ENCODE measurements at regions not wholly inside any gene's neighbourhood (a gene's known extent, or its start where the extent isn't known, plus 50 kb on each side); places are given as distances from the start of the nearest gene placed in this dataset.
A peak's percentile ranks its signal among the peaks of the same experiment; 100 is the strongest.

GRCh38 chr1:229181419-229181818 is 89.5 kb upstream of the RAB4A start:
- no peaks in the 10 kb centered on the region for H3K4me1 ChIP-seq (ENCODE audit: insufficient read depth, low read length)
- H3K27ac ChIP-seq (ENCODE audit: low read depth, low read length), result no peak overlapping the region
- no peak overlapping the region for H2AFZ ChIP-seq (ENCODE audit: low read length)
- DNase-seq (ENCODE audit: insufficient read length, low spot score, missing footprints), result peak; percentile 3
- no peak overlapping the region for H3K4me3 ChIP-seq (ENCODE audit: insufficient read depth, low read length)
- no peak for TF ChIP-seq CTCF (IDR thresholded peaks at IDR 0.05; ENCODE audit: extremely low read depth, low read depth, low read length)
- H3K36me3 ChIP-seq (ENCODE audit: insufficient read depth, low read length), result no peaks in the 10 kb centered on the region
- H4K20me1 ChIP-seq (ENCODE audit: insufficient read depth, low read length), result no peaks in the 10 kb centered on the region
- H3K79me2 ChIP-seq (ENCODE audit: insufficient read depth, low read length), result no peaks in the 10 kb centered on the region
- no peaks in the 10 kb centered on the region for H3K27me3 ChIP-seq (ENCODE audit: insufficient read depth, low read length)
- no peaks in the 10 kb centered on the region for H3K9me3 ChIP-seq (ENCODE audit: low read depth, low read length)
- no peak overlapping the region for H3K4me2 ChIP-seq (ENCODE audit: insufficient read depth, low read length)

GRCh38 chr1:229183588-229183987 is 87.3 kb upstream of the RAB4A start:
- no peaks in the 10 kb centered on the region for H3K9me3 ChIP-seq (ENCODE audit: low read depth, low read length)
- H3K4me1 ChIP-seq (ENCODE audit: insufficient read depth, low read length), result no peaks in the 10 kb centered on the region
- H3K36me3 ChIP-seq (ENCODE audit: insufficient read depth, low read length), result no peaks in the 10 kb centered on the region
- no peak overlapping the region for H3K4me3 ChIP-seq (ENCODE audit: insufficient read depth, low read length)
- no peaks in the 10 kb centered on the region for H3K79me2 ChIP-seq (ENCODE audit: insufficient read depth, low read length)
- no peaks in the 10 kb centered on the region for H4K20me1 ChIP-seq (ENCODE audit: insufficient read depth, low read length)
- H2AFZ ChIP-seq (ENCODE audit: low read length), result no peak overlapping the region
- no peak overlapping the region for H3K27ac ChIP-seq (ENCODE audit: low read depth, low read length)
- no peak for TF ChIP-seq CTCF (IDR thresholded peaks at IDR 0.05; ENCODE audit: extremely low read depth, low read depth, low read length)
- H3K27me3 ChIP-seq (ENCODE audit: insufficient read depth, low read length), result no peaks in the 10 kb centered on the region
- no peak for DNase-seq (ENCODE audit: insufficient read length, low spot score, missing footprints)
- no peak overlapping the region for H3K4me2 ChIP-seq (ENCODE audit: insufficient read depth, low read length)

- Histone ChIP-seq H3K4me3 (ENCODE audit: insufficient read depth, low read length) (no peak overlapping the region), H3K4me1 (ENCODE audit: insufficient read depth, low read length) (no peaks in the 10 kb centered on the region), H3K9me3 (ENCODE audit: low read depth, low read length) (no peaks in the 10 kb centered on the region), H3K27me3 (ENCODE audit: insufficient read depth, low read length) (no peaks in the 10 kb centered on the region), H3K4me2 (ENCODE audit: insufficient read depth, low read length) (no peak overlapping the region), H3K36me3 (ENCODE audit: insufficient read depth, low read length) (no peaks in the 10 kb centered on the region), H4K20me1 (ENCODE audit: insufficient read depth, low read length) (no peaks in the 10 kb centered on the region), H3K27ac (ENCODE audit: low read depth, low read length) (no peak overlapping the region), H2AFZ (ENCODE audit: low read length) (no peak overlapping the region), H3K79me2 (ENCODE audit: insufficient read depth, low read length) (no peaks in the 10 kb centered on the region)
- DNase-seq (ENCODE audit: insufficient read length, low spot score, missing footprints), result no peak
- no peak for TF ChIP-seq CTCF (IDR thresholded peaks at IDR 0.05; ENCODE audit: extremely low read depth, low read depth, low read length)
Observed at GRCh38 chr1:229184066-229184465, 86.8 kb upstream of the RAB4A start.

GRCh38 chr1:229185963-229186362 is 84.9 kb upstream of the RAB4A start:
- H3K79me2 ChIP-seq (ENCODE audit: insufficient read depth, low read length), result no peaks in the 10 kb centered on the region
- no peak for TF ChIP-seq CTCF (IDR thresholded peaks at IDR 0.05; ENCODE audit: extremely low read depth, low read depth, low read length)
- peak; percentile 45 for DNase-seq (ENCODE audit: insufficient read length, low spot score, missing footprints)
- H2AFZ ChIP-seq (ENCODE audit: low read length), result no peak overlapping the region
- H3K9me3 ChIP-seq (ENCODE audit: low read depth, low read length), result no peaks in the 10 kb centered on the region
- H3K36me3 ChIP-seq (ENCODE audit: insufficient read depth, low read length), result no peaks in the 10 kb centered on the region
- no peak overlapping the region for H3K4me2 ChIP-seq (ENCODE audit: insufficient read depth, low read length)
- no peaks in the 10 kb centered on the region for H3K27me3 ChIP-seq (ENCODE audit: insufficient read depth, low read length)
- no peaks in the 10 kb centered on the region for H4K20me1 ChIP-seq (ENCODE audit: insufficient read depth, low read length)
- H3K27ac ChIP-seq (ENCODE audit: low read depth, low read length), result no peak overlapping the region
- no peak overlapping the region for H3K4me3 ChIP-seq (ENCODE audit: insufficient read depth, low read length)
- peaks cover 3% of the 10 kb centered on the region for H3K4me1 ChIP-seq (ENCODE audit: insufficient read depth, low read length)
